Endodermal cell (in vitro differentiated cells): ENCODE measurements at regions not wholly inside any gene's neighbourhood (a gene's known extent, or its start where the extent isn't known, plus 50 kb on each side); places are given as distances from the start of the nearest gene placed in this dataset.
"Not testable (repeated sequence)": the region's sequence is repeated elsewhere in the genome, so short reads cannot be mapped to it uniquely, and the experiment has no call there.

Experiments used
- DNase-seq: peaks from one replicate; pipeline ENCODE4 v3.0.0-alpha.2; 2017
- H3K27ac ChIP-seq: 2 replicates; pipeline ENCODE4 v1.5.1; 2013; ENCODE audit warnings: mild to moderate bottlenecking, low read depth, low read length, moderate library complexity
- H3K27me3 ChIP-seq: 2 replicates; pipeline ENCODE4 v1.6.1; 2013; ENCODE audit warnings: mild to moderate bottlenecking, low read length, moderate library complexity; ENCODE audit not compliant: insufficient read depth, control insufficient read depth, poor library complexity, severe bottlenecking
- H3K36me3 ChIP-seq: 2 replicates; pipeline ENCODE4 v1.7.0; 2013; ENCODE audit warnings: mild to moderate bottlenecking, low read length, moderate library complexity; ENCODE audit not compliant: control insufficient read depth, insufficient read depth
- H3K4me1 ChIP-seq: one replicate; pipeline ENCODE4 v1.7.0; 2013; ENCODE audit warnings: low read length; ENCODE audit not compliant: control insufficient read depth, insufficient read depth
- H3K4me3 ChIP-seq: 2 replicates; pipeline ENCODE4 v1.5.1; 2013; ENCODE audit warnings: mild to moderate bottlenecking, low read length, moderate library complexity
- H3K9ac ChIP-seq: 2 replicates; pipeline ENCODE4 v1.6.1; 2013; ENCODE audit warnings: mild to moderate bottlenecking, low read length, moderate library complexity; ENCODE audit not compliant: poor library complexity, severe bottlenecking; ENCODE audit errors: extremely low read depth
- H3K9me3 ChIP-seq: 2 replicates; pipeline ENCODE4 v1.6.1; 2013; ENCODE audit warnings: mild to moderate bottlenecking, low read length, moderate library complexity; ENCODE audit not compliant: control insufficient read depth
- H3K27ac Mint-ChIP-seq: 2 replicates; pipeline ENCODE4 v1.8.0; 2020; ENCODE audit warnings: mixed read lengths
- H3K27me3 Mint-ChIP-seq: 2 replicates; pipeline ENCODE4 v1.8.0; 2021; ENCODE audit warnings: mild to moderate bottlenecking, mixed read lengths; ENCODE audit not compliant: insufficient read depth
- H3K36me3 Mint-ChIP-seq: 2 replicates; pipeline ENCODE4 v1.8.0; 2020; ENCODE audit warnings: low read depth, mixed read lengths
- H3K4me1 Mint-ChIP-seq: 2 replicates; pipeline ENCODE4 v1.8.0; 2020; ENCODE audit warnings: mixed read lengths
- H3K4me3 Mint-ChIP-seq: 2 replicates; pipeline ENCODE4 v1.8.0; 2020; ENCODE audit warnings: mild to moderate bottlenecking, moderate library complexity, mixed read lengths
- H3K9me3 Mint-ChIP-seq: 2 replicates; pipeline ENCODE4 v1.8.0; 2020; ENCODE audit warnings: mild to moderate bottlenecking, mixed read lengths
- WGBS, 2 experiments: methylation state at CpG; one replicate each; pipeline versions ENCODE4 v1.1.5 to v1.1.7; 2013; ENCODE audit warnings: missing lambda C conversion rate in 2 of 2, mixed read lengths in 1 of 2; ENCODE audit not compliant: insufficient coverage in 1 of 2, insufficient read length in 1 of 2; 5-methylcytosine and 5-hydroxymethylcytosine counted together
- TF ChIP-seq, protein P1 (sequence below): fragments of 200-600 bp; sonication (generic); conservative IDR thresholded peaks from 2 replicates; pipeline ENCODE4 v1.5.0; 2021; ENCODE audit warnings: antibody characterized with exemption, mild to moderate bottlenecking

DNA sequence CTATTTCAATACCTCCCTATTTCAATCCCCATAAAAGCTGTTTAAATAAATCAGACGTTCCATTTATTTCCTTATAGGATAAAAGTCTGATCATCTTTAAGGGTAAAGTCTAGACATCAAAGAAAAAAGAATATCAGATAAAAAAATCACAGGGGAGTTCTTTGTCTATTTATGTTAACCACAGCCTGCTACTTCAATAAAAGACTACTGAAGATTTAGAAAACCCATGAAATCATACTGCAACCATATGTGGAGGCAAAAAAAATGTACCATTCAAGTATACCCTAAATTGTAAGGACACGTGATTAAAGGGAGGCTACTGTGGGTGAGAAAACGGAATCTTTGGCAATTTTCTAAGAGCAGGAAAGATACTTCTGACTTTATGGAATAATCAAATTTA, 108.2 kb upstream of the TNFSF4 start:
- H3K27me3 Mint-ChIP-seq, result no peaks in the 10 kb centered on the region
- Histone ChIP-seq H3K36me3 (no peaks in the 10 kb centered on the region), H3K4me3 (no peak overlapping the region), H3K4me1 (no peaks in the 10 kb centered on the region), H3K27me3 (no peaks in the 10 kb centered on the region), H3K9ac (no peak overlapping the region), H3K27ac (no peak overlapping the region), H3K9me3 (peaks cover 5% of the 10 kb centered on the region)
- no peaks in the 10 kb centered on the region for H3K36me3 Mint-ChIP-seq
- TF ChIP-seq, protein P1, sequence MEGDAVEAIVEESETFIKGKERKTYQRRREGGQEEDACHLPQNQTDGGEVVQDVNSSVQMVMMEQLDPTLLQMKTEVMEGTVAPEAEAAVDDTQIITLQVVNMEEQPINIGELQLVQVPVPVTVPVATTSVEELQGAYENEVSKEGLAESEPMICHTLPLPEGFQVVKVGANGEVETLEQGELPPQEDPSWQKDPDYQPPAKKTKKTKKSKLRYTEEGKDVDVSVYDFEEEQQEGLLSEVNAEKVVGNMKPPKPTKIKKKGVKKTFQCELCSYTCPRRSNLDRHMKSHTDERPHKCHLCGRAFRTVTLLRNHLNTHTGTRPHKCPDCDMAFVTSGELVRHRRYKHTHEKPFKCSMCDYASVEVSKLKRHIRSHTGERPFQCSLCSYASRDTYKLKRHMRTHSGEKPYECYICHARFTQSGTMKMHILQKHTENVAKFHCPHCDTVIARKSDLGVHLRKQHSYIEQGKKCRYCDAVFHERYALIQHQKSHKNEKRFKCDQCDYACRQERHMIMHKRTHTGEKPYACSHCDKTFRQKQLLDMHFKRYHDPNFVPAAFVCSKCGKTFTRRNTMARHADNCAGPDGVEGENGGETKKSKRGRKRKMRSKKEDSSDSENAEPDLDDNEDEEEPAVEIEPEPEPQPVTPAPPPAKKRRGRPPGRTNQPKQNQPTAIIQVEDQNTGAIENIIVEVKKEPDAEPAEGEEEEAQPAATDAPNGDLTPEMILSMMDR, result no peak
- peaks cover 1% of the 10 kb centered on the region for H3K4me1 Mint-ChIP-seq
- H3K9me3 Mint-ChIP-seq, result peaks cover 9% of the 10 kb centered on the region
- WGBS, 2 experiments, result 96% methylated on average over 2 of the region's 3 CpGs; no CpG with 5 or more reads in 1 of the 2 experiments
- H3K27ac Mint-ChIP-seq, result no peak overlapping the region
- no peak overlapping the region for H3K4me3 Mint-ChIP-seq
- no peak for DNase-seq

DNA sequence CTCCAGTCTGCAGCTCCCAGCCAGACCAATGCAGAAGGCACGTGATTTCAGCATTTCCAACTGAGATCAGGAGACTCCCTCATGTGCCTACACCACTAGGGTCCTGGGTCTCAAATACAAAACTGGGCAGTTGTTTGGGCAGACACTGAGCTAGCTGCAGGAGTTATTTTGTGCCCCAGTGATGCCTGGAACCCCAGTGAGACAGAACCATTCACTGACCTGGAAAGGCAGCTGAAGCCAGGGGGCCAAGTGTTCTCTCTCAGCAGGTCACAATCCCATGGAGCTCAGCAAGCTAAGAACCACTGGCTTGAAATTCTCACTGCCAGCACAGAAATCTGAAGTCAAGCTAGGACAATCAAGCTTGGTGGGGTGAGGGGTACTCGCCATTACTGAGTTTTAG, 111.7 kb upstream of the TNFSF4 start:
- no peak for DNase-seq
- peaks cover 20% of the 10 kb centered on the region for H3K36me3 Mint-ChIP-seq
- Histone ChIP-seq H3K36me3 (no peaks in the 10 kb centered on the region), H3K4me1 (no peaks in the 10 kb centered on the region), H3K4me3 (no peak overlapping the region), H3K27ac (no peak overlapping the region), H3K9me3 (peaks cover 24% of the 10 kb centered on the region), H3K9ac (no peak overlapping the region), H3K27me3 (no peaks in the 10 kb centered on the region)
- no peak overlapping the region for H3K27ac Mint-ChIP-seq
- H3K4me1 Mint-ChIP-seq, result peaks cover 1% of the 10 kb centered on the region
- H3K27me3 Mint-ChIP-seq, result no peaks in the 10 kb centered on the region
- TF ChIP-seq, protein P1, result no peak
- 90 to 95% methylated on average over 1 to 2 of the region's 2 CpGs for WGBS, 2 experiments
- no peak overlapping the region for H3K4me3 Mint-ChIP-seq
- H3K9me3 Mint-ChIP-seq, result peaks cover 38% of the 10 kb centered on the region

DNA sequence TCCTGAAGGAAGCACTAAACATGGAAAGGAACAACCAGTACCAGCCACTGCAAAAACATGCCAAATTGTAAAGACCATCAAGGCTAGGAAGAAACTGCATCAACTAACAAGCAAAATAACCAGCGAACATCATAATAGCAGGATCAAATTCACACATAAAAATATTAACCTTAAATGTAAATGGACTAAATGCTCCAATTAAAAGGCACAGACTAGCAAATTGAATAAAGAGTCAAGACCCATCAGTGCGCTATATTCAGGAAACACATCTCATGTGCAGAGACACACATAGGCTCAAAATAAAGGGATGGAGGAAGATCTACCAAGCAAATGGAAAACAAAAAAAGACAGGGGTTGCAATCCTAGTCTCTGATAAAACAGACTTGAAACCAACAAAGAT, 117.2 kb upstream of the TNFSF4 start:
- H3K27me3 Mint-ChIP-seq, H3K36me3 ChIP-seq, H3K4me3 Mint-ChIP-seq, H3K4me1 Mint-ChIP-seq, H3K27ac ChIP-seq, H3K27me3 ChIP-seq, H3K4me1 ChIP-seq, H3K27ac Mint-ChIP-seq, H3K4me3 ChIP-seq, H3K9ac ChIP-seq, DNase-seq: not testable (repeated sequence)
- peaks cover 49% of the 10 kb centered on the region for H3K9me3 Mint-ChIP-seq
- WGBS, 2 experiments, result 100% methylated on average over 1 of the region's 2 CpGs; no CpG with 5 or more reads in 1 of the 2 experiments
- H3K9me3 ChIP-seq, result peaks cover 19% of the 10 kb centered on the region
- peaks cover 26% of the 10 kb centered on the region for H3K36me3 Mint-ChIP-seq

DNA sequence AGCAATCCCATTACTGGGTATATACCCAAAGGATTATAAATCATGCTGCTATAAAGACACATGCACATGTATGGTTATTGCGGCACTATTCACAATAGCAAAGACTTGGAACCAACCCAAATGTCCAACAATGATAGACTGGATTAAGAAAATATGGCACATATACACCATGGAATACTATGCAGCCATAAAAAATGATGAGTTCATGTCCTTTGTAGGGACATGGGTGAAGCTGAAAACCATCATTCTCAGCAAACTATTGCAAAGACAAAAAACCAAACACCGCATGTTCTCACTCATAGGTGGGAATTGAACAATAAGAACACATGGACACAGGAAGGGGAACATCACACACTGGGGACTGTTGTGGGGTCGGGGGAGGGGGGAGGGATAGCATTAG, 120.9 kb upstream of the TNFSF4 start:
- not testable (repeated sequence) for H3K36me3 ChIP-seq, H3K27me3 ChIP-seq, H3K27me3 Mint-ChIP-seq, H3K4me1 ChIP-seq, DNase-seq, H3K4me3 ChIP-seq, H3K9me3 ChIP-seq, H3K27ac ChIP-seq, H3K9ac ChIP-seq, H3K4me3 Mint-ChIP-seq, H3K36me3 Mint-ChIP-seq, H3K27ac Mint-ChIP-seq, H3K4me1 Mint-ChIP-seq
- 90% methylated on average over 2 of the region's 3 CpGs; no CpG with 5 or more reads in 1 of the 2 experiments for WGBS, 2 experiments
- H3K9me3 Mint-ChIP-seq, result peaks cover 21% of the 10 kb centered on the region
